ENCODE measurements at regions not wholly inside any gene's neighbourhood (a gene's known extent, or its start where the extent isn't known, plus 50 kb on each side); places are given as distances from the start of the nearest gene placed in this dataset.
"Not testable (repeated sequence)": the region's sequence is repeated elsewhere in the genome, so short reads cannot be mapped to it uniquely, and the experiment has no call there.

GRCh38 chr18:55672574-55673361 lies 84.8 kb upstream of the TCF4 start (continued):
- TF ChIP-seq TOX (CRISPR knock-in tag; IDR thresholded peaks at IDR 0.05; ENCODE audit: borderline replicate concordance): no peak
- TF ChIP-seq, protein P1, sequence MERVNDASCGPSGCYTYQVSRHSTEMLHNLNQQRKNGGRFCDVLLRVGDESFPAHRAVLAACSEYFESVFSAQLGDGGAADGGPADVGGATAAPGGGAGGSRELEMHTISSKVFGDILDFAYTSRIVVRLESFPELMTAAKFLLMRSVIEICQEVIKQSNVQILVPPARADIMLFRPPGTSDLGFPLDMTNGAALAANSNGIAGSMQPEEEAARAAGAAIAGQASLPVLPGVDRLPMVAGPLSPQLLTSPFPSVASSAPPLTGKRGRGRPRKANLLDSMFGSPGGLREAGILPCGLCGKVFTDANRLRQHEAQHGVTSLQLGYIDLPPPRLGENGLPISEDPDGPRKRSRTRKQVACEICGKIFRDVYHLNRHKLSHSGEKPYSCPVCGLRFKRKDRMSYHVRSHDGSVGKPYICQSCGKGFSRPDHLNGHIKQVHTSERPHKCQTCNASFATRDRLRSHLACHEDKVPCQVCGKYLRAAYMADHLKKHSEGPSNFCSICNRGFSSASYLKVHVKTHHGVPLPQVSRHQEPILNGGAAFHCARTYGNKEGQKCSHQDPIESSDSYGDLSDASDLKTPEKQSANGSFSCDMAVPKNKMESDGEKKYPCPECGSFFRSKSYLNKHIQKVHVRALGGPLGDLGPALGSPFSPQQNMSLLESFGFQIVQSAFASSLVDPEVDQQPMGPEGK (CRISPR knock-in tag; IDR thresholded peaks at IDR 0.05; ENCODE audit: borderline replicate concordance): no peak
- TF ChIP-seq OSR1 (CRISPR knock-in tag; IDR thresholded peaks at IDR 0.05): no peak
- TF ChIP-seq ZNF70 (CRISPR knock-in tag; IDR thresholded peaks at IDR 0.05): no peak
- no peak for TF ChIP-seq ESRRG (CRISPR knock-in tag; IDR thresholded peaks at IDR 0.05)
- no peak for TF ChIP-seq ZFP3 (CRISPR knock-in tag; IDR thresholded peaks at IDR 0.05)
- TF ChIP-seq POU6F1 (CRISPR knock-in tag; IDR thresholded peaks at IDR 0.05; ENCODE audit: borderline replicate concordance, low read depth): no peak

DNA sequence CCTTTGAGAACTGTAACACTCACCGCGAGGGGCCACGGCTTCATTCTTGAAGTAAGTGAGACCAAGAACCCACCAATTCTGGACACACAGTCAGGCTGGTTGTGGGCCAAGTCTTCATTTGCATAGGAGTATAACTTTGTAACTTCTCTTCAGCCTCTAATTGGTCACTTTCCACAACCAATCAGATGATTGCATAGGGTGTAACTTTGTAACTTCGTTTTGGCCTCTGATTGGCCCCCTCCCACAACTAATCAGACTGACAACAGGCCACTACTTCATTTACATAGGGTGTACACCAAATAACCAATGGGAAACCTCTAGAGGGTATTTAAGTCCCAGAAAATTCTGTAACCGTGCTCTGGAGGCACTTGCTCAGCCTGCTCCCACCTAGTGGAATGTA lies 77.5 kb upstream of the TCF4 start:
- no peak for ATAC-seq

GRCh38 chr18:55664758-55665400 lies 76.9 kb upstream of the TCF4 start:
- not testable (repeated sequence) for ATAC-seq

More for the DNA sequence above, 77.5 kb upstream of the TCF4 start:
- TF ChIP-seq CSDC2 (CRISPR knock-in tag; IDR thresholded peaks at IDR 0.05): no peak
- no peak for TF ChIP-seq TCF4 (CRISPR knock-in tag; IDR thresholded peaks at IDR 0.05; ENCODE audit: borderline replicate concordance)
- TF ChIP-seq OSR1 (CRISPR knock-in tag; IDR thresholded peaks at IDR 0.05): no peak
- TF ChIP-seq, protein P2, sequence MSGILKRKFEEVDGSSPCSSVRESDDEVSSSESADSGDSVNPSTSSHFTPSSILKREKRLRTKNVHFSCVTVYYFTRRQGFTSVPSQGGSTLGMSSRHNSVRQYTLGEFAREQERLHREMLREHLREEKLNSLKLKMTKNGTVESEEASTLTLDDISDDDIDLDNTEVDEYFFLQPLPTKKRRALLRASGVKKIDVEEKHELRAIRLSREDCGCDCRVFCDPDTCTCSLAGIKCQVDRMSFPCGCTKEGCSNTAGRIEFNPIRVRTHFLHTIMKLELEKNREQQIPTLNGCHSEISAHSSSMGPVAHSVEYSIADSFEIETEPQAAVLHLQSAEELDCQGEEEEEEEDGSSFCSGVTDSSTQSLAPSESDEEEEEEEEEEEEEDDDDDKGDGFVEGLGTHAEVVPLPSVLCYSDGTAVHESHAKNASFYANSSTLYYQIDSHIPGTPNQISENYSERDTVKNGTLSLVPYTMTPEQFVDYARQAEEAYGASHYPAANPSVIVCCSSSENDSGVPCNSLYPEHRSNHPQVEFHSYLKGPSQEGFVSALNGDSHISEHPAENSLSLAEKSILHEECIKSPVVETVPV (CRISPR knock-in tag; IDR thresholded peaks at IDR 0.05): no peak
- TF ChIP-seq ZNF565 (CRISPR knock-in tag; conservative IDR thresholded peaks at IDR 0.05; ENCODE audit: low read depth): no peak
- TF ChIP-seq TOX (CRISPR knock-in tag; IDR thresholded peaks at IDR 0.05; ENCODE audit: borderline replicate concordance): no peak
- no peak for TF ChIP-seq RARB (CRISPR knock-in tag; IDR thresholded peaks at IDR 0.05)
- no peak for TF ChIP-seq BACH2 (CRISPR knock-in tag; IDR thresholded peaks at IDR 0.05; ENCODE audit: borderline replicate concordance)
- no peak for TF ChIP-seq ZNF70 (CRISPR knock-in tag; IDR thresholded peaks at IDR 0.05)
- TF ChIP-seq, protein P3, sequence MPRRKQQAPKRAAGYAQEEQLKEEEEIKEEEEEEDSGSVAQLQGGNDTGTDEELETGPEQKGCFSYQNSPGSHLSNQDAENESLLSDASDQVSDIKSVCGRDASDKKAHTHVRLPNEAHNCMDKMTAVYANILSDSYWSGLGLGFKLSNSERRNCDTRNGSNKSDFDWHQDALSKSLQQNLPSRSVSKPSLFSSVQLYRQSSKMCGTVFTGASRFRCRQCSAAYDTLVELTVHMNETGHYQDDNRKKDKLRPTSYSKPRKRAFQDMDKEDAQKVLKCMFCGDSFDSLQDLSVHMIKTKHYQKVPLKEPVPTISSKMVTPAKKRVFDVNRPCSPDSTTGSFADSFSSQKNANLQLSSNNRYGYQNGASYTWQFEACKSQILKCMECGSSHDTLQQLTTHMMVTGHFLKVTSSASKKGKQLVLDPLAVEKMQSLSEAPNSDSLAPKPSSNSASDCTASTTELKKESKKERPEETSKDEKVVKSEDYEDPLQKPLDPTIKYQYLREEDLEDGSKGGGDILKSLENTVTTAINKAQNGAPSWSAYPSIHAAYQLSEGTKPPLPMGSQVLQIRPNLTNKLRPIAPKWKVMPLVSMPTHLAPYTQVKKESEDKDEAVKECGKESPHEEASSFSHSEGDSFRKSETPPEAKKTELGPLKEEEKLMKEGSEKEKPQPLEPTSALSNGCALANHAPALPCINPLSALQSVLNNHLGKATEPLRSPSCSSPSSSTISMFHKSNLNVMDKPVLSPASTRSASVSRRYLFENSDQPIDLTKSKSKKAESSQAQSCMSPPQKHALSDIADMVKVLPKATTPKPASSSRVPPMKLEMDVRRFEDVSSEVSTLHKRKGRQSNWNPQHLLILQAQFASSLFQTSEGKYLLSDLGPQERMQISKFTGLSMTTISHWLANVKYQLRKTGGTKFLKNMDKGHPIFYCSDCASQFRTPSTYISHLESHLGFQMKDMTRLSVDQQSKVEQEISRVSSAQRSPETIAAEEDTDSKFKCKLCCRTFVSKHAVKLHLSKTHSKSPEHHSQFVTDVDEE (CRISPR knock-in tag; IDR thresholded peaks at IDR 0.05): no peak
- TF ChIP-seq ARNTL (CRISPR knock-in tag; IDR thresholded peaks at IDR 0.05; ENCODE audit: borderline replicate concordance, low read depth): no peak
- no peak for TF ChIP-seq ESRRG (CRISPR knock-in tag; IDR thresholded peaks at IDR 0.05)
- TF ChIP-seq ZFP30 (CRISPR knock-in tag; IDR thresholded peaks at IDR 0.05): no peak
- TF ChIP-seq SNAI2 (CRISPR knock-in tag; IDR thresholded peaks at IDR 0.05): no peak
- TF ChIP-seq ISL1 (CRISPR knock-in tag; IDR thresholded peaks at IDR 0.05): no peak
- no peak for TF ChIP-seq ZNF8 (CRISPR knock-in tag; IDR thresholded peaks at IDR 0.05)
- TF ChIP-seq, protein P4, sequence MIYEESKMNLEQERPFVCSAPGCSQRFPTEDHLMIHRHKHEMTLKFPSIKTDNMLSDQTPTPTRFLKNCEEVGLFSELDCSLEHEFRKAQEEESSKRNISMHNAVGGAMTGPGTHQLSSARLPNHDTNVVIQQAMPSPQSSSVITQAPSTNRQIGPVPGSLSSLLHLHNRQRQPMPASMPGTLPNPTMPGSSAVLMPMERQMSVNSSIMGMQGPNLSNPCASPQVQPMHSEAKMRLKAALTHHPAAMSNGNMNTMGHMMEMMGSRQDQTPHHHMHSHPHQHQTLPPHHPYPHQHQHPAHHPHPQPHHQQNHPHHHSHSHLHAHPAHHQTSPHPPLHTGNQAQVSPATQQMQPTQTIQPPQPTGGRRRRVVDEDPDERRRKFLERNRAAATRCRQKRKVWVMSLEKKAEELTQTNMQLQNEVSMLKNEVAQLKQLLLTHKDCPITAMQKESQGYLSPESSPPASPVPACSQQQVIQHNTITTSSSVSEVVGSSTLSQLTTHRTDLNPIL (CRISPR knock-in tag; IDR thresholded peaks at IDR 0.05; ENCODE audit: low read depth): no peak
- no peak for TF ChIP-seq PPARA (CRISPR knock-in tag; IDR thresholded peaks at IDR 0.05; ENCODE audit: borderline replicate concordance)

Data from SK-N-SH treated with all-trans-retinoic acid at 6 μM for 48 hours (cell line).